Activated CD4-positive, alpha-beta T cell treated with anti-CD3 and anti-CD28 coated beads for 48 hours (primary cell): ENCODE measurements at regions not wholly inside any gene's neighbourhood (a gene's known extent, or its start where the extent isn't known, plus 50 kb on each side); places are given as distances from the start of the nearest gene placed in this dataset.

Experiments used
- DNase-seq: peaks from one replicate; pipeline ENCODE4 v3.0.0-alpha.2; 2020

- DNase-seq: no peak
Measured at GRCh38 chr4:145345401-145345800, 136.3 kb upstream of the SMAD1 start.

GRCh38 chr4:145341381-145341780 lies 140.3 kb upstream of the SMAD1 start:
- DNase-seq: no peak

GRCh38 chr4:145340071-145340675 lies 141.5 kb upstream of the SMAD1 start:
- DNase-seq: no peak

- no peak for DNase-seq
Measured at GRCh38 chr4:145339075-145339725, 142.5 kb upstream of the SMAD1 start.

- DNase-seq: no peak
Measured at GRCh38 chr4:145338568-145338967, 143.1 kb upstream of the SMAD1 start.

- DNase-seq: no peak
Measured at GRCh38 chr4:145337391-145337790, 144.3 kb upstream of the SMAD1 start.

- no peak for DNase-seq
Measured at GRCh38 chr4:145333786-145334185, 147.9 kb upstream of the SMAD1 start.

GRCh38 chr4:145326491-145326890 lies 146.1 kb upstream of the OTUD4 start:
- no peak for DNase-seq

- no peak for DNase-seq
Measured at GRCh38 chr4:145324161-145324560, 143.8 kb upstream of the OTUD4 start.

GRCh38 chr4:145320294-145320693 lies 139.9 kb upstream of the OTUD4 start:
- no peak for DNase-seq

GRCh38 chr4:145319751-145320150 lies 139.4 kb upstream of the OTUD4 start:
- no peak for DNase-seq

GRCh38 chr4:145316897-145317574 lies 136.6 kb upstream of the OTUD4 start:
- no peak for DNase-seq

- no peak for DNase-seq
Measured at GRCh38 chr4:145315811-145316225, 135.4 kb upstream of the OTUD4 start.

- DNase-seq: no peak
Measured at GRCh38 chr4:145308598-145308997, 128.2 kb upstream of the OTUD4 start.

- no peak for DNase-seq
Measured at GRCh38 chr4:145307763-145308430, 127.5 kb upstream of the OTUD4 start.

GRCh38 chr4:145307120-145307519 lies 126.7 kb upstream of the OTUD4 start:
- DNase-seq: no peak

GRCh38 chr4:145302725-145303124 lies 122.3 kb upstream of the OTUD4 start:
- DNase-seq: no peak

- no peak for DNase-seq
Measured at GRCh38 chr4:145301386-145302080, 121.1 kb upstream of the OTUD4 start.

GRCh38 chr4:145299380-145300076 lies 119.1 kb upstream of the OTUD4 start:
- peak; percentile 90 for DNase-seq

GRCh38 chr4:145298885-145299284 lies 118.5 kb upstream of the OTUD4 start:
- no peak for DNase-seq

- no peak for DNase-seq
Measured at GRCh38 chr4:145297556-145297955, 117.2 kb upstream of the OTUD4 start.

- no peak for DNase-seq
Measured at GRCh38 chr4:145295547-145295946, 115.2 kb upstream of the OTUD4 start.

- DNase-seq: no peak
Measured at GRCh38 chr4:145295122-145295521, 114.7 kb upstream of the OTUD4 start.
